ENCODE measurements at regions not wholly inside any gene's neighbourhood (a gene's known extent, or its start where the extent isn't known, plus 50 kb on each side); places are given as distances from the start of the nearest gene placed in this dataset.
A peak's percentile ranks its signal among the peaks of the same experiment; 100 is the strongest.

GRCh38 chr5:145483212-145483611, 351.9 kb downstream of the PRELID2 start:
- H3K27ac ChIP-seq = no peak overlapping the region
- ChIA-PET CTCF (interaction anchor here (1.0 kb wide), 1 partner anchor 198 kb away, joined by 3 read pairs; no protein-coding TSS in a partner anchor), POLR2A (ENCODE audit: low non-redundant PET) (no interaction called here)
- no peak for TF ChIP-seq CTCF (conservative IDR thresholded peaks at IDR 0.05; ENCODE audit: low read depth)
- DNase-seq (ENCODE audit: low spot score) = peak; percentile 60

DNA sequence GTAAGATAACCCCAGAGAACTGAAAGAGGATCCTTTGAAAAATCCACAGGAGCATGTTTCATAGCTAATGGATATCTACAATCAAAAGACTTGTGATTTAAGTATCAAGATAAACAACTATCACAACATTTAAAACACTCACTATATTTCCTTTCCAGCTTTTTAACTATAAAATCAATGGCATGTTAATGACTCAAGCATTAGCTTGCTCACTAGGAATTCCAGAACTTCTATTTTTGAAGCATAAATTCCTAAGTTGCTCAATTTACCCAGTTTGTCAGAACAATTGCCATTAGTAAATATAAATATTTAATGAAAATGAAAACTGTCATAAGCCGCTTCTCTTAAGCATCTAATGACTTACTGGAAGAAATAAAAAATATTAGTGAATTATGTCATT, 355.3 kb downstream of the PRELID2 start:
- ChIA-PET CTCF (interaction anchor here (0.6 to 0.7 kb wide), 2 partner anchors 76 to 1512 kb away, joined by 3 read pairs; no protein-coding TSS in a partner anchor), POLR2A (ENCODE audit: low non-redundant PET) (no interaction called here)

DNA sequence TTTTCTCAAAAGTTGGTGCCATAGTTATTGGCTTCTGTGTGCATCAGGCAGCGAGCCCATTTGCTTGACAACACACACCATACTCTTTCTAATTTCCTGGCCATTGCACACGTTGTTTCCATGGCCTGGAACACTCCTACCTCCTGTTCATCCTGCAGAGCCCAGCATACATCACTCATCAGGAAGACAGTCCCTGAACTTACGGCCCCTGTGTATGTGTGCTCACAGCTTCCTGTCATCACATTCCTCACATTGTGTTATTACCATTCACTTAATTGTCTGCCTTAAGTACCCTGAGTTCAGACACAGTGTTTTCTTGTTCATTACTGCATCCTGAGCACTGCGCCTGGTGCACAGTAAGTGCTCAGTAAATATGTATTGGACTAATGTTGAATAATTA, 355.9 kb downstream of the PRELID2 start:
- POLR2A ChIA-PET (ENCODE audit: low non-redundant PET) = no interaction called here
- TF ChIP-seq CTCF (conservative IDR thresholded peaks at IDR 0.05; ENCODE audit: low read depth) = no peak
- CTCF ChIA-PET = interaction anchor here (0.5 to 0.7 kb wide), 3 partner anchors 76 to 1511 kb away, joined by 3 to 5 read pairs (median 3); no protein-coding TSS in a partner anchor
- peak; percentile 15 for DNase-seq (ENCODE audit: low spot score)
- no peak overlapping the region for H3K27ac ChIP-seq

More for the DNA sequence above, 355.3 kb downstream of the PRELID2 start:
- TF ChIP-seq CTCF (conservative IDR thresholded peaks at IDR 0.05; ENCODE audit: low read depth) = no peak
- no peak for DNase-seq (ENCODE audit: low spot score)
- no peak overlapping the region for H3K27ac ChIP-seq

- POLR2A ChIA-PET (ENCODE audit: low non-redundant PET) = no interaction called here
- no peak overlapping the region for H3K27ac ChIP-seq
- DNase-seq (ENCODE audit: low spot score) = no peak
- no peak for TF ChIP-seq CTCF (conservative IDR thresholded peaks at IDR 0.05; ENCODE audit: low read depth)
- CTCF ChIA-PET = interaction anchor here (0.5 kb wide), 1 partner anchor 634 kb away, joined by 5 read pairs; no protein-coding TSS in a partner anchor
Measured at GRCh38 chr5:145478651-145479050, 356.5 kb downstream of the PRELID2 start.

- H3K27ac ChIP-seq = no peak overlapping the region
- TF ChIP-seq CTCF (conservative IDR thresholded peaks at IDR 0.05; ENCODE audit: low read depth) = no peak
- CTCF ChIA-PET = no interaction called here
- POLR2A ChIA-PET (ENCODE audit: low non-redundant PET) = no interaction called here
- DNase-seq (ENCODE audit: low spot score) = no peak
Measured at GRCh38 chr5:145473042-145473642, 362.0 kb downstream of the PRELID2 start.

GRCh38 chr5:145471831-145472612, 363.1 kb downstream of the PRELID2 start:
- TF ChIP-seq CTCF (conservative IDR thresholded peaks at IDR 0.05; ENCODE audit: low read depth) = no peak
- POLR2A ChIA-PET (ENCODE audit: low non-redundant PET) = no interaction called here
- no peak for DNase-seq (ENCODE audit: low spot score)
- no peak overlapping the region for H3K27ac ChIP-seq
- CTCF ChIA-PET = no interaction called here

Measured in RWPE1 (cell line).